SJSA1 (cell line): ENCODE measurements at regions not wholly inside any gene's neighbourhood (a gene's known extent, or its start where the extent isn't known, plus 50 kb on each side); places are given as distances from the start of the nearest gene placed in this dataset.
"Not testable (repeated sequence)": the region's sequence is repeated elsewhere in the genome, so short reads cannot be mapped to it uniquely, and the experiment has no call there.

Experiments
- DNase-seq, 2 experiments: peaks; one replicate each; pipeline ENCODE4 v3.0.0-alpha.2; 2015 to 2020; ENCODE audit warnings: low spot score in 2 of 2, low read depth in 1 of 2
- H3K27ac ChIP-seq: fragments of 250-450 bp; sonication (Bioruptor Pico); 2 replicates; pipeline ENCODE4 v1.5.1; 2020; ENCODE audit warnings: mild to moderate bottlenecking, moderate library complexity
- H3K27me3 ChIP-seq: fragments of 250-450 bp; sonication (Bioruptor Pico); replicated peaks from 2 replicates; pipeline ENCODE4 v1.5.1; 2020; ENCODE audit warnings: mild to moderate bottlenecking, moderate library complexity
- H3K36me3 ChIP-seq: fragments of 250-450 bp; sonication (Bioruptor Pico); 2 replicates; pipeline ENCODE4 v1.5.1; 2020; ENCODE audit warnings: mild to moderate bottlenecking
- H3K4me1 ChIP-seq: fragments of 250-450 bp; sonication (Bioruptor Pico); replicated peaks from 2 replicates; pipeline ENCODE4 v1.6.1; 2021; ENCODE audit warnings: mild to moderate bottlenecking
- H3K4me3 ChIP-seq: fragments of 250-450 bp; sonication (Bioruptor Pico); 2 replicates; pipeline ENCODE4 v1.5.1; 2020; ENCODE audit warnings: mild to moderate bottlenecking
- H3K9me3 ChIP-seq: fragments of 250-450 bp; sonication (Bioruptor Pico); replicated peaks from 2 replicates; pipeline ENCODE4 v1.5.1; 2020; ENCODE audit warnings: mild to moderate bottlenecking

GRCh38 chr9:20256284-20256948 lies 365.9 kb downstream of the MLLT3 start:
- Histone ChIP-seq H3K27ac (no peak overlapping the region), H3K4me1 (no peaks in the 10 kb centered on the region), H3K4me3 (no peak overlapping the region), H3K27me3 (no peaks in the 10 kb centered on the region), H3K36me3 (no peaks in the 10 kb centered on the region), H3K9me3 (no peaks in the 10 kb centered on the region)
- DNase-seq = no peak

GRCh38 chr9:20255052-20255451 lies 367.2 kb downstream of the MLLT3 start:
- H3K4me1 ChIP-seq = no peaks in the 10 kb centered on the region
- no peak for DNase-seq
- H3K36me3 ChIP-seq = no peaks in the 10 kb centered on the region
- H3K9me3 ChIP-seq = no peaks in the 10 kb centered on the region
- H3K4me3 ChIP-seq = no peak overlapping the region
- H3K27ac ChIP-seq = no peak overlapping the region
- no peaks in the 10 kb centered on the region for H3K27me3 ChIP-seq

GRCh38 chr9:20253635-20254034 lies 368.7 kb downstream of the MLLT3 start:
- no peaks in the 10 kb centered on the region for H3K4me1 ChIP-seq
- no peak overlapping the region for H3K4me3 ChIP-seq
- no peaks in the 10 kb centered on the region for H3K27me3 ChIP-seq
- no peak overlapping the region for H3K27ac ChIP-seq
- no peaks in the 10 kb centered on the region for H3K9me3 ChIP-seq
- H3K36me3 ChIP-seq = no peaks in the 10 kb centered on the region
- no peak for DNase-seq

GRCh38 chr9:20252778-20253177 lies 369.5 kb downstream of the MLLT3 start:
- no peak for DNase-seq
- H3K36me3 ChIP-seq = no peaks in the 10 kb centered on the region
- H3K27me3 ChIP-seq = no peaks in the 10 kb centered on the region
- no peaks in the 10 kb centered on the region for H3K4me1 ChIP-seq
- no peak overlapping the region for H3K27ac ChIP-seq
- H3K9me3 ChIP-seq = no peaks in the 10 kb centered on the region
- no peak overlapping the region for H3K4me3 ChIP-seq

- no peak for DNase-seq
- no peaks in the 10 kb centered on the region for H3K36me3 ChIP-seq
- H3K9me3 ChIP-seq = no peaks in the 10 kb centered on the region
- no peak overlapping the region for H3K27ac ChIP-seq
- no peak overlapping the region for H3K4me3 ChIP-seq
- no peaks in the 10 kb centered on the region for H3K4me1 ChIP-seq
- H3K27me3 ChIP-seq = no peaks in the 10 kb centered on the region
Observed at GRCh38 chr9:20250791-20251190, 371.5 kb downstream of the MLLT3 start.

GRCh38 chr9:20244271-20244670 lies 378.0 kb downstream of the MLLT3 start:
- Histone ChIP-seq H3K36me3 (no peaks in the 10 kb centered on the region), H3K9me3 (no peaks in the 10 kb centered on the region), H3K27me3 (no peaks in the 10 kb centered on the region), H3K4me3 (no peak overlapping the region), H3K27ac (no peak overlapping the region), H3K4me1 (no peaks in the 10 kb centered on the region)
- no peak for DNase-seq

GRCh38 chr9:20243841-20244240 lies 378.5 kb downstream of the MLLT3 start:
- no peak overlapping the region for H3K4me3 ChIP-seq
- H3K36me3 ChIP-seq = no peaks in the 10 kb centered on the region
- H3K9me3 ChIP-seq = no peaks in the 10 kb centered on the region
- H3K27ac ChIP-seq = no peak overlapping the region
- no peaks in the 10 kb centered on the region for H3K4me1 ChIP-seq
- H3K27me3 ChIP-seq = no peaks in the 10 kb centered on the region
- DNase-seq = no peak

GRCh38 chr9:20242510-20243189 lies 379.6 kb downstream of the MLLT3 start:
- Histone ChIP-seq H3K9me3 (no peaks in the 10 kb centered on the region), H3K27me3 (no peaks in the 10 kb centered on the region), H3K36me3 (no peaks in the 10 kb centered on the region), H3K27ac (no peak overlapping the region), H3K4me1 (no peaks in the 10 kb centered on the region), H3K4me3 (no peak overlapping the region)
- DNase-seq = no peak

GRCh38 chr9:20240498-20240897 lies 381.8 kb downstream of the MLLT3 start:
- no peak for DNase-seq
- Histone ChIP-seq H3K9me3 (no peaks in the 10 kb centered on the region), H3K27ac (no peak overlapping the region), H3K4me1 (no peaks in the 10 kb centered on the region), H3K4me3 (no peak overlapping the region), H3K36me3 (no peaks in the 10 kb centered on the region), H3K27me3 (no peaks in the 10 kb centered on the region)

GRCh38 chr9:20238921-20239320 lies 383.4 kb downstream of the MLLT3 start:
- H3K4me1 ChIP-seq = no peaks in the 10 kb centered on the region
- DNase-seq = no peak
- H3K27ac ChIP-seq = no peak overlapping the region
- no peaks in the 10 kb centered on the region for H3K9me3 ChIP-seq
- no peak overlapping the region for H3K4me3 ChIP-seq
- no peaks in the 10 kb centered on the region for H3K36me3 ChIP-seq
- H3K27me3 ChIP-seq = no peaks in the 10 kb centered on the region

GRCh38 chr9:20237686-20238085 lies 384.6 kb downstream of the MLLT3 start:
- no peaks in the 10 kb centered on the region for H3K9me3 ChIP-seq
- no peak for DNase-seq

GRCh38 chr9:20236676-20237075 lies 385.6 kb downstream of the MLLT3 start:
- Histone ChIP-seq H3K36me3 (no peaks in the 10 kb centered on the region), H3K9me3 (no peaks in the 10 kb centered on the region), H3K4me1 (no peaks in the 10 kb centered on the region), H3K27ac (no peak overlapping the region), H3K4me3 (no peak overlapping the region), H3K27me3 (no peaks in the 10 kb centered on the region)
- DNase-seq = no peak

More at GRCh38 chr9:20237686-20238085, 384.6 kb downstream of the MLLT3 start:
- Histone ChIP-seq H3K4me3 (no peak overlapping the region), H3K27ac (no peak overlapping the region), H3K4me1 (no peaks in the 10 kb centered on the region), H3K36me3 (no peaks in the 10 kb centered on the region), H3K27me3 (no peaks in the 10 kb centered on the region)

GRCh38 chr9:20235206-20235605 lies 387.1 kb downstream of the MLLT3 start:
- DNase-seq, H3K4me3 ChIP-seq, H3K27ac ChIP-seq, H3K4me1 ChIP-seq, H3K9me3 ChIP-seq, H3K27me3 ChIP-seq, H3K36me3 ChIP-seq: not testable (repeated sequence)

GRCh38 chr9:20228096-20228495 lies 394.2 kb downstream of the MLLT3 start:
- DNase-seq = no peak
- no peaks in the 10 kb centered on the region for H3K27me3 ChIP-seq
- H3K27ac ChIP-seq = no peak overlapping the region
- H3K4me1 ChIP-seq = no peaks in the 10 kb centered on the region
- no peaks in the 10 kb centered on the region for H3K9me3 ChIP-seq
- H3K36me3 ChIP-seq = no peaks in the 10 kb centered on the region
- no peak overlapping the region for H3K4me3 ChIP-seq
